IMR-90 (cell line): ENCODE measurements at regions not wholly inside any gene's neighbourhood (a gene's known extent, or its start where the extent isn't known, plus 50 kb on each side); places are given as distances from the start of the nearest gene placed in this dataset.

ENCODE experiments used
- BHLHE40 ChIP-seq: fragments of 150-350 bp; IDR thresholded peaks from 2 replicates; pipeline ENCODE4 v1.6.1; 2016; ENCODE audit warnings: mild to moderate bottlenecking, low read depth, low read length
- MAFK ChIP-seq: IDR thresholded peaks from 2 replicates; pipeline ENCODE4 v1.6.1; 2012; ENCODE audit warnings: low read depth, low read length, improper control_type of control experiment
- MXI1 ChIP-seq: IDR thresholded peaks from 2 replicates; pipeline ENCODE4 v1.6.1; 2012; ENCODE audit warnings: low read depth, mild to moderate bottlenecking, low read length, moderate library complexity, borderline replicate concordance
- POLR2A ChIP-seq: IDR thresholded peaks from 2 replicates; pipeline ENCODE4 v1.6.1; 2012; ENCODE audit warnings: mild to moderate bottlenecking, low read depth, low read length
- RAD21 ChIP-seq: IDR thresholded peaks from 2 replicates; pipeline ENCODE4 v1.6.1; 2012; ENCODE audit warnings: low read length, improper control_type of control experiment
- TF ChIP-seq, protein P1 (sequence below): conservative IDR thresholded peaks from 2 replicates; pipeline ENCODE4 v1.5.1; 2012; ENCODE audit warnings: mild to moderate bottlenecking, low read depth, low read length, improper control_type of control experiment
- TF ChIP-seq, protein P2 (sequence below): fragments of 150-350 bp; IDR thresholded peaks from 2 replicates; pipeline ENCODE4 v1.6.1; 2016; ENCODE audit warnings: low read depth, mild to moderate bottlenecking, low read length, moderate library complexity, borderline replicate concordance

- TF ChIP-seq POLR2A (no peak), MXI1 (no peak), BHLHE40 (no peak), RAD21 (no peak), MAFK (no peak)
- TF ChIP-seq, protein P1, sequence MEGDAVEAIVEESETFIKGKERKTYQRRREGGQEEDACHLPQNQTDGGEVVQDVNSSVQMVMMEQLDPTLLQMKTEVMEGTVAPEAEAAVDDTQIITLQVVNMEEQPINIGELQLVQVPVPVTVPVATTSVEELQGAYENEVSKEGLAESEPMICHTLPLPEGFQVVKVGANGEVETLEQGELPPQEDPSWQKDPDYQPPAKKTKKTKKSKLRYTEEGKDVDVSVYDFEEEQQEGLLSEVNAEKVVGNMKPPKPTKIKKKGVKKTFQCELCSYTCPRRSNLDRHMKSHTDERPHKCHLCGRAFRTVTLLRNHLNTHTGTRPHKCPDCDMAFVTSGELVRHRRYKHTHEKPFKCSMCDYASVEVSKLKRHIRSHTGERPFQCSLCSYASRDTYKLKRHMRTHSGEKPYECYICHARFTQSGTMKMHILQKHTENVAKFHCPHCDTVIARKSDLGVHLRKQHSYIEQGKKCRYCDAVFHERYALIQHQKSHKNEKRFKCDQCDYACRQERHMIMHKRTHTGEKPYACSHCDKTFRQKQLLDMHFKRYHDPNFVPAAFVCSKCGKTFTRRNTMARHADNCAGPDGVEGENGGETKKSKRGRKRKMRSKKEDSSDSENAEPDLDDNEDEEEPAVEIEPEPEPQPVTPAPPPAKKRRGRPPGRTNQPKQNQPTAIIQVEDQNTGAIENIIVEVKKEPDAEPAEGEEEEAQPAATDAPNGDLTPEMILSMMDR = no peak
- TF ChIP-seq, protein P2, sequence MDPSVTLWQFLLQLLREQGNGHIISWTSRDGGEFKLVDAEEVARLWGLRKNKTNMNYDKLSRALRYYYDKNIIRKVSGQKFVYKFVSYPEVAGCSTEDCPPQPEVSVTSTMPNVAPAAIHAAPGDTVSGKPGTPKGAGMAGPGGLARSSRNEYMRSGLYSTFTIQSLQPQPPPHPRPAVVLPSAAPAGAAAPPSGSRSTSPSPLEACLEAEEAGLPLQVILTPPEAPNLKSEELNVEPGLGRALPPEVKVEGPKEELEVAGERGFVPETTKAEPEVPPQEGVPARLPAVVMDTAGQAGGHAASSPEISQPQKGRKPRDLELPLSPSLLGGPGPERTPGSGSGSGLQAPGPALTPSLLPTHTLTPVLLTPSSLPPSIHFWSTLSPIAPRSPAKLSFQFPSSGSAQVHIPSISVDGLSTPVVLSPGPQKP = no peak
Observed at GRCh38 chr14:79924551-79924950, 286.8 kb downstream of the DIO2 start.
